ENCODE measurements at regions not wholly inside any gene's neighbourhood (a gene's known extent, or its start where the extent isn't known, plus 50 kb on each side); places are given as distances from the start of the nearest gene placed in this dataset.

DNA sequence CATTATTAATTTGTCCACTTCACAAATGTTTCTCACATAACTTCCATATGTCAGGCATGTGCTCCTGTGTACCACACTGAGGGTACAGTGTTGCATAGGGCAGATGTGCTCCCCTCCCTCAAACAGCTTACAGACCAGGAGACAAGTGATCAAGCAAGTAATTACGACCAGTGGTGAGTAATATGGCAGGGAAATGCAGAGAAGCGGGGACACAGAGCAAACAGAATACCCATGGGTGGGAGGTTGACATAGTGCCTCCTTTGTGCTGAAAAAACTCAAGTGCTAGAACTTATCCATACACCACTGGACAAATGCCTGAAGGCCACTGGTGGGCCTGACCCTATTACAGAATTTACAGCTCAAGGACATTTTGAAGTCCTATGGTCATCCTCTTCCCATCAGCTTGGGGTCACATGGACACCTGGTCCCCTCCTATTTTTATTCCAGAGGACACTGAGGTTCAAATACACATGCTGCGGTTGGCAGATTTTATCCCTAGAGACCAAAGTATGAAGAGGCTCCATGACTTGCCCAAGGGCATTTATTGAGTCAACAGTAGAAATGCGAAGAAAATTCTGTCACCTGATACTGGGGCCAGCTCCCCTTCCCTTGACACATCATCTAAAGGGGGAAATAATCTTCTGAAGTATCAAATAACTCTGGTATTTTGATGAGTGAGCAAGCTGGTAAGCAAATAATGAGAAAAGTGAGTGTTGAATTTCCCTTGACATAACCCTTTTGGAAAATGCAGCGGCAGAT, 116.6 kb downstream of the QRSL1 start:
- TF ChIP-seq EZH2 (IDR thresholded peaks at IDR 0.05): no peak
- TF ChIP-seq POLR2AphosphoS5 (IDR thresholded peaks at IDR 0.05; ENCODE audit: borderline replicate concordance, low read depth, low read length): no peak
